Thymus (tissue), 11 donors: ENCODE measurements at regions not wholly inside any gene's neighbourhood (a gene's known extent, or its start where the extent isn't known, plus 50 kb on each side); places are given as distances from the start of the nearest gene placed in this dataset.

Experiments used
- DNase-seq, 9 donors: peaks; one replicate each; pipeline ENCODE4 v3.0.0-alpha.2; 2013; ENCODE audit warnings: low spot score in 9 of 9, low read depth in 6 of 9, missing footprints in 1 of 9
- H3K27ac ChIP-seq, 2 donors: one replicate each; pipeline ENCODE4 v1.5.1; 2013; ENCODE audit warnings: control low read depth in 1 of 2, low read depth in 1 of 2, low read length in 1 of 2, mild to moderate bottlenecking in 1 of 2, moderate library complexity in 1 of 2
- H3K27me3 ChIP-seq, 2 donors: one replicate each; pipeline ENCODE4 v1.5.1; 2013; ENCODE audit warnings: low read length in 1 of 2; ENCODE audit not compliant: control insufficient read depth in 2 of 2, insufficient read depth in 1 of 2
- H3K36me3 ChIP-seq, 2 donors: one replicate each; pipeline ENCODE4 v1.5.1; 2013; ENCODE audit warnings: low read length in 1 of 2, mild to moderate bottlenecking in 1 of 2, moderate library complexity in 1 of 2; ENCODE audit not compliant: control insufficient read depth in 2 of 2, insufficient read depth in 2 of 2
- H3K4me1 ChIP-seq, 2 donors: one replicate each; pipeline ENCODE4 v1.5.1; 2013; ENCODE audit warnings: low read length in 2 of 2; ENCODE audit not compliant: control insufficient read depth in 2 of 2, insufficient read depth in 2 of 2
- H3K4me3 ChIP-seq, 2 donors: one replicate each; pipeline ENCODE4 v1.5.1; 2013; ENCODE audit warnings: low read length in 2 of 2, control low read depth in 1 of 2, mild to moderate bottlenecking in 1 of 2
- H3K9me3 ChIP-seq, 2 donors: one replicate each; pipeline ENCODE4 v1.5.1; 2013; ENCODE audit warnings: low read length in 1 of 2, mild to moderate bottlenecking in 1 of 2; ENCODE audit not compliant: control insufficient read depth in 2 of 2, insufficient read depth in 1 of 2
- WGBS: extraction: QIAGEN DNeasy Blood & Tissue Kit; methylation state at CpG from one replicate; pipeline ENCODE4 v1.1.7; 2013; 5-methylcytosine and 5-hydroxymethylcytosine counted together
- donor health status: healthy.

DNA sequence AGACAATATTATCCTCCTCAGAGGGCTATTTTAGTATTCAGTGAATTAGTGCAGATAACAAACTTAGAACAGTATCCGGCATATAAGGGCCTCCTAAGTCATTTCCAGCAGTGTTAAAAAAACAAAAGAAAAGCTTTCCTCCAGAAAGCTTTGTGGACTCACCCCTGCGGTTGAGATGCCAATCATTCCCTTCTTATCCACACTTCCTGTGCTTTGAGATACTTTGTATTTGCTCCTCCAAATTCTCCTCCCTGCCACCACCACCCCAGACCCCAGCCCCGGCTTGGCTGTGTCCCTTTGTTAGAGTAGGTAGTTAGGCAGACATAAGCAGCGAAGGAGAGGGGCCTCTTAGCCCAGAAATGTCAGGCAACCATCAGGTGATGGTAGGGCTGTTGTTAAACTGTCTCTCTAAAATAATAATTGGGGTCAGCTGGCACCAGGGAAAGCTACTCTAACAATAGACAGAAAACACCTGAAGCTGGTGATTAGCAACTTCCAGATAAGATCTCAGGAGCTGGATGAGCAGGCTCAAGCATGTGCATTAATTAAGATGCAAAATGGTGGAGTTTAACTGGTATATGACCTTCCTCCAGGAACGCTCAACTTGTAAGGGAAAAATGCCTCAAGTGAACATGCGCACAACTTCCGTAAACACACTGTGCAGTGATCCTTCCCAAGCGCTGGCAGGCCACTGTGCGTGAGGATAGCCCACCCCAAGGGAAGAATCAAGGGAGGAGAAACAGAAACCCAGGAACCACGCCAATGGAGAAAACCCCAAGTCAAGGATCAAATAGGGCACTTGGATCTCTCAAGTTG, 152.1 kb upstream of the EEA1 start:
- Histone ChIP-seq H3K36me3 (no peaks in the 10 kb centered on the region), H3K27me3 (no peaks in the 10 kb centered on the region), H3K27ac (no peak overlapping the region), H3K4me1 (no peaks in the 10 kb centered on the region), H3K9me3 (no peaks in the 10 kb centered on the region), H3K4me3 (no peak overlapping the region)
- DNase-seq = no peak
- 94% methylated on average over 10 of the region's 10 CpGs for WGBS

- Histone ChIP-seq H3K36me3 (no peaks in the 10 kb centered on the region), H3K27me3 (no peaks in the 10 kb centered on the region), H3K9me3 (no peaks in the 10 kb centered on the region), H3K27ac (no peak overlapping the region), H3K4me1 (no peaks in the 10 kb centered on the region), H3K4me3 (no peak overlapping the region)
- DNase-seq = no peak
- 96% methylated on average over 4 of the region's 4 CpGs for WGBS
Measured at GRCh38 chr12:93081810-93082165, 152.7 kb upstream of the EEA1 start.

DNA sequence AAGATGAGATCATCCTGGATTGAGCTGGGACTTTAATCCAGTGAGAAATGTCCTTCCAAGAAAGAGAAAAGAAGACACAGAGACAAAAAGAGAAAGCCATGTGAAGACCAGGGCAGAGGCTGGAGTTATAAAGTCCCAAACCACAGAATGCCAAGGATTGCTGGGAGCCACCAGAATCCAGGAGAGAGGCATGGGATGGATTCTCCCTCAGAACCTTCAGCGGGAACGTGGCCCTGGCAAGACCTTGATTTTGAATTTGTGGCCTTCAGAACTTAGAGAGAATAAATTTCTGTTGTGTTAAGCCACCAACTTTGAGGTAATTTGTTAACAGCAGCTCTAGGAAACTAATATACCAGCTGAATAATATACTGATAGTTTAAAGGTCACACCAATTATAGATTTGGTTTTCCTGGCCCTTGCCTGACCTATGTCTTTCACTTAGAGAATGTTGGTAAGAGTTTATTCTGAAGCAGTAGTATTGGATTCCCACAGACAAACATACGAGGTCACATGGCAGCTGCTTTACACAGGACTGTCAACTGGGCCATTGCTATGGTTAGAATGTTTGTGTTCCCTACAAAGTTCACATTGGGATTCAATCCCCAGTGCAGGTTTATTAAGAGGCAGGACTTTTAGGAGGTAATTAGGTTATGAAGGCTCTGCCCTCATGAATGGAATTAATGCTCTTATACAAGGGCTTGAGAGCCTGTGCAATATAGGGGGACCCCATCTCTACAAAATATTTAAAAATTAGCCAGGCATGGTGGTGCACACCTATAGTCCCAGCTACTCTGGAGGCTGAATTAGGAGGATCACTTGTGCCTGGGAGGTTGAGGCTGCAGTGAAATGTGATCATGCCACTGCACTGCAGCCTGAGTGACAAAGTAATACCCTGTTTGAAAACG, 156.5 kb upstream of the EEA1 start:
- Histone ChIP-seq H3K4me1 (no peaks in the 10 kb centered on the region), H3K4me3 (no peak overlapping the region), H3K27me3 (no peaks in the 10 kb centered on the region), H3K27ac (no peak overlapping the region), H3K9me3 (no peaks in the 10 kb centered on the region), H3K36me3 (no peaks in the 10 kb centered on the region)
- no peak for DNase-seq
- 94% methylated on average over 4 of the region's 4 CpGs for WGBS

DNA sequence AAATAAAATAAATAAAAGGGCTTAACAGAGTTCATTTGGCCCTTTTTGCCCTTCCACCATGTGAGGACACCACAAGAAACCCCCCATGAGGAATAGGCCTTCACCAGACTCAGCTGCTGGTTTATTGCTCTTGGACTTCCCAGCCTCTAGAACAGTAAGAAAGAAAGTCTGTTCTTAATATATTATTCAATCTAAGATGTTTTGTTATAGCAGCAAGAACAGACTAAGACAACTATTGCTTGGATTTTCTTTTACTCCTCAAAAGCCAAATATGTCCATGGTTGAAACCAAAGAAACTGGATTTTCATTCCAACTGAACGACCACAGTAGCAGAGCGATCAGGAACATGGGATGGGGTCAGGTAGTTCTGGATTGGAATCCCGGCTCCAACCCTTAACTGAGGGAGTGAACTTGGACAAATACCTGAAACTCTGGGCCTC, 157.2 kb upstream of the EEA1 start:
- no peak overlapping the region for H3K4me3 ChIP-seq
- 98% methylated on average over 3 of the region's 3 CpGs for WGBS
- no peaks in the 10 kb centered on the region for H3K9me3 ChIP-seq
- H3K36me3 ChIP-seq = no peaks in the 10 kb centered on the region
- DNase-seq = no peak
- no peak overlapping the region for H3K27ac ChIP-seq
- H3K27me3 ChIP-seq = no peaks in the 10 kb centered on the region
- H3K4me1 ChIP-seq = no peaks in the 10 kb centered on the region

- no peaks in the 10 kb centered on the region for H3K36me3 ChIP-seq
- H3K9me3 ChIP-seq = no peaks in the 10 kb centered on the region
- no peaks in the 10 kb centered on the region for H3K4me1 ChIP-seq
- DNase-seq = no peak
- H3K27me3 ChIP-seq = no peaks in the 10 kb centered on the region
- H3K27ac ChIP-seq = no peak overlapping the region
- 98% methylated on average over 6 of the region's 6 CpGs for WGBS
- no peak overlapping the region for H3K4me3 ChIP-seq
Measured at GRCh38 chr12:93087840-93088610, 158.9 kb upstream of the EEA1 start.

DNA sequence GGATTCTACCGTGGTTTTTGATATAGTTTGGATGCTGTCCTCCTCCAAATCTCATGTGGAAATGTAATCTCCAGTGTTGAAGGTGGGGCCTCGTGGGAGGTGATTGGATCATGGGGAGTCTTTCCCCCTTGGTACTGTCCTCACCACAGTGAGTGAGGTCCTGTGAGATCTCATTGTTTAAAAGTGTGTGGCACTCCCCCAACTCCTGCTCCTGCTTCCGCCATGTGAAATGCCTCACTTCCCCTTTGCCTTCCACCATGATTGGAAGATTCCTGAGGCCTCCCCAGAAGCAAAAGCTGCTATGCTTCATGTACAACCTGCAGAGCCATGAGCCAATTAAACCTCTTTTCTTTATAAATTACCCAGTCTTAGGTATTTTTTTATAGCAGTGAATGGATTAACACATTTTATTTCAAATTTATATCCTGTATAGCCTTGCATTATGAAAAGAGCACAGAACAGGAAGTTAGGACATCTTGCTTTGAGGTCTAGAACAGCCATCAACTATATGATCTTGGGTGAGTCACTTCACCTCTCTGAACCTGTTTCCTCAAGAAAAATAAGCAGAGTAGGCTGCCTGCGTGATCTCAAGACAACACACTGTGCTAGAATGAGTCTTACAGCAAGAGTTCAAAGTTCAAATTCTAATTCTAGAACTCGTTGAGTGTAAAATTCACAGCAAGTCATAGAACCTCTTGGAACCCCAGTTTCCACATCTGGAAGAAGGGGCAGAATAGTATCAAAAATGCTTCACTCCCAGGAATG, 160.9 kb upstream of the EEA1 start:
- Histone ChIP-seq H3K4me3 (no peak overlapping the region), H3K4me1 (no peaks in the 10 kb centered on the region), H3K27ac (no peak overlapping the region), H3K27me3 (no peaks in the 10 kb centered on the region), H3K9me3 (no peaks in the 10 kb centered on the region), H3K36me3 (no peaks in the 10 kb centered on the region)
- DNase-seq = peak in 2 of 9 donors; percentile 5 to 16
- 92% methylated on average over 5 of the region's 5 CpGs for WGBS

GRCh38 chr12:93090731-93091172, 161.7 kb upstream of the EEA1 start:
- DNase-seq = no peak
- Histone ChIP-seq H3K36me3 (no peaks in the 10 kb centered on the region), H3K4me1 (no peaks in the 10 kb centered on the region), H3K9me3 (no peaks in the 10 kb centered on the region), H3K27me3 (no peaks in the 10 kb centered on the region), H3K27ac (no peak overlapping the region), H3K4me3 (no peak overlapping the region)

DNA sequence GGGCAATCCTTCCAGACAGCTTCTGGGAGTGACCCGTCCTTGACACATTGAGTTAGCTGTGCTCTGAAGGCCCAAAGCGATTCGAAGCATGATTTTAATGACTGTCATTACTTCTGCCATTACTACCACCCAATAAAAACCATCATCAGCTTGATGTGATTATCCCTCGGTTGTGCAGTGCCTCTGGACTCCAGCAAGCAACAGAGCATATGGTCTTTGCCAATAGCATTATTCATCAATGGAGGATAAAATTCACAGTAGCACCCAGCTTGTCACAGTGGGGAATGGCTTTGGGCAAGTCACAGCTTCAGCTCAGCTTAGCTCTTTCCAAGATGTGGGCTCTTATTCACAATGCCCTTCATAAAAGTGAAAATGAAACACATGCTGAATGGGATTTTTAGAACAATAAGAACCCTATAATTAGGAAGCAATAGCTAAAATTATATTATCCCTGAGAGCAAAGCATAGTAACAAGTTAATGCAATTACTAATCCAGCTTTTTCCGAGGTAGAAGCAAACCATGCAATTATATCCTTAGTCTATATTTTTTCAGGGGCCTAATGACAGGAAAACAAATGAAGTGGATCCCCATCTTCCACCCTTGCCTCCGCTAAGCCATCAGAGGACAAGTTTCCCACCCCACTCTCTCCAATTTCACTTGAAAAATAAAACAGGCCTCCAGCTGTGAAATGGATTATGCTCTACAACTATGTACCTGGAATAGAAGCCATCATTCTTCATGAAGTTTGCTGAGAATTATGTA, 163.0 kb upstream of the EEA1 start:
- no peaks in the 10 kb centered on the region for H3K27me3 ChIP-seq
- no peak overlapping the region for H3K27ac ChIP-seq
- DNase-seq = no peak
- no peak overlapping the region for H3K4me3 ChIP-seq
- H3K36me3 ChIP-seq = no peaks in the 10 kb centered on the region
- H3K4me1 ChIP-seq = no peaks in the 10 kb centered on the region
- H3K9me3 ChIP-seq = no peaks in the 10 kb centered on the region
- 98% methylated on average over 6 of the region's 6 CpGs for WGBS
